Islet precursor cell (in vitro differentiated cells): ENCODE measurements at regions not wholly inside any gene's neighbourhood (a gene's known extent, or its start where the extent isn't known, plus 50 kb on each side); places are given as distances from the start of the nearest gene placed in this dataset.
"Not testable (repeated sequence)": the region's sequence is repeated elsewhere in the genome, so short reads cannot be mapped to it uniquely, and the experiment has no call there.

Experiments used
- DNase-seq: peaks from one replicate; pipeline ENCODE4 v3.0.0-alpha.2; 2018

DNA sequence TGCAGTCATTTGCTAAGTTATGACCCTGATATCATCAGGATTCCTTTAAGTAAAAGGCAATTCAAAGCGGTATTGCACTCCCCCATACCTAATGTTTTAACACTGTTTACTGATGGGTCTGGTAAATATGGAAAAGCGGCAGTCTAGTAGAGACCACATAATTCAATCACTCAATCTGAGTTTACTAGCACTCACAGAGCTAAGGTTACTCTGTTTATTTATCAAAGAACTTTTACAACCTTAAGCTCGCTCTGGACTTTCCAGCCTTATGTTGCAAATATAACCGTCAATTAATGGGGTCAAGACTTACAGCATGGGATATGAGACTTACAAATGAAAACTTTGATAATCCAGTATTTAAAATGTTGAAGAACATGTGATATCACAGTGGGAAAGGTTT is 124.5 kb upstream of the ZCCHC13 start:
- DNase-seq: no peak

DNA sequence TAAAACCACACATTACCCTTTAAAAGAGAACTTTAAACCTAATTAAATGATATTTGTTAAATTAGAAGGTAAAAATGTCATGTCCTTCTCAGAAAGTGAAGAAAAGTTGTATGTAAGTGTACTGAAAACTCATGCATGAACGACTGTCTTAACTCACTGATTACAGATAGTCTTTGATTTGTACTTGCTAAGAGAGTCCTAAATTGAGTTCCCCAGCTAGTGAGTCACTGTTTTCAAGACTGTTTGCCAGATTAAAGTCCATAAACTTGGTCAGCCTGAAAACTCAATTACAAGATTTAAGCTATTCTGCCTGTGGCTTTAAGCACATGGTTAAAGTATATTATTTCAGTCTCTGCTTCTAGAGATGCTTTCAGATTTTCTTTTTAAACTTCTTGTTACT is 124.9 kb upstream of the ZCCHC13 start:
- DNase-seq: no peak

GRCh38 chrX:74178536-74178935 is 125.4 kb upstream of the ZCCHC13 start:
- DNase-seq: peak; percentile 85

GRCh38 chrX:74171465-74171864 is 132.5 kb upstream of the ZCCHC13 start:
- no peak for DNase-seq

DNA sequence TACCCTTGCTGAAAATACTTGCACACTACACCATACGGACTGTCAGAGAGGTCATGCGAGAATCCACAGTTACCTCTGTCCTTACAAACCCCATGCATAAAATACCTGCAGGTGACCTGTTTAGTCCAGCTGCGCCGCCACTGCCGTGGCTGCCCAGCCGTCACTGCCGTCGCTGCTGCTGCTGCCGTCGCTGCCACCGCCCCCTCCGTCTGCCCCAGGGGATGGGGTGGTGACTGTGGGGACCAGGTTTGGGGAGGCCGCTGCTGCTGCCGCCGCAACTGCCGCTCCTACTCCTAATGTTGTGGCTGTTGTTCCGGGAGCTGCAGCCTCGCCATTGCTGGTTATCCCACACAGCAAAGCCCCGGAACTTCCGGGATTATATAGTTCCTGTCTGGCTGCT is 141.8 kb upstream of the ZCCHC13 start:
- DNase-seq: no peak

GRCh38 chrX:74160816-74161215 is 143.2 kb upstream of the ZCCHC13 start:
- DNase-seq: no peak

GRCh38 chrX:74160358-74160757 is 143.6 kb upstream of the ZCCHC13 start:
- DNase-seq: no peak

DNA sequence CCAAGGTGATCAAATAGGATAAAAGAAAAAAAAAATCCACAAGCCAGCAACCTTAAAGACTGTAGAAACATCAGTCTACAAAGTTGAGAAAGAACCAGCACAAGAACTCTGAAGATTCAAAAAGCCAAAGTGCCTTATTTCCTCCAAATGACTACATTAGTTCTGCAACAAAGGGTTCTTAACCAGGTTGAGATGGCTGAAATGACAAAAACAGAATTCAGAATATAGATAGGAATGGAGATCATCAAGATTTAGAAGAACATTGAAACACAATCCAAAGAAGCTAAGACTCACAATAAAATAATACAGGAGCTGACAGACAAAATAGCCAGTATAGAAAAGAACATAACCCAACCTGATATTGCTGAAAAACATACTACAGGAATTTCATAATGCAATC is 156.5 kb upstream of the ZCCHC13 start:
- no peak for DNase-seq

GRCh38 chrX:74138943-74139342 is 165.0 kb upstream of the ZCCHC13 start:
- no peak for DNase-seq

GRCh38 chrX:74133156-74133796 is 170.7 kb upstream of the ZCCHC13 start:
- no peak for DNase-seq

DNA sequence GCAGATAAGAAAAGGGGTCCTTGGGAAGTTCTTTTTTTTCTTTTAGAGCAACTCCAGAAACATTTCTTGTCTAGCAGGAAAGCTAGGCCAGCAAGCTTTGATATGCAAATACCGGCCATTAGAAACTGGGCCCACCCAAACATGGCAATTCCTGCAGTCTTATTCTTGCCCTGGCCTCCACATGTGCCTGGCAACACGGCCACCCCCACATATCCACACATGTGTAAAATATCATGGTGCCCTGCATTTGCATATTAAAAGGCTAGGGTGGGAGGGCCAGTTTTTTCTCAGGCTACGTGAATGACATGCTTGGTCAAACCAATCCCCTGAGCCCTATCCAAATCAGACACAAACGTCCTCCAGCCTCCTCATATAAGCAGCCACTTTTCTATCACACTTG is 171.7 kb upstream of the ZCCHC13 start:
- no peak for DNase-seq

DNA sequence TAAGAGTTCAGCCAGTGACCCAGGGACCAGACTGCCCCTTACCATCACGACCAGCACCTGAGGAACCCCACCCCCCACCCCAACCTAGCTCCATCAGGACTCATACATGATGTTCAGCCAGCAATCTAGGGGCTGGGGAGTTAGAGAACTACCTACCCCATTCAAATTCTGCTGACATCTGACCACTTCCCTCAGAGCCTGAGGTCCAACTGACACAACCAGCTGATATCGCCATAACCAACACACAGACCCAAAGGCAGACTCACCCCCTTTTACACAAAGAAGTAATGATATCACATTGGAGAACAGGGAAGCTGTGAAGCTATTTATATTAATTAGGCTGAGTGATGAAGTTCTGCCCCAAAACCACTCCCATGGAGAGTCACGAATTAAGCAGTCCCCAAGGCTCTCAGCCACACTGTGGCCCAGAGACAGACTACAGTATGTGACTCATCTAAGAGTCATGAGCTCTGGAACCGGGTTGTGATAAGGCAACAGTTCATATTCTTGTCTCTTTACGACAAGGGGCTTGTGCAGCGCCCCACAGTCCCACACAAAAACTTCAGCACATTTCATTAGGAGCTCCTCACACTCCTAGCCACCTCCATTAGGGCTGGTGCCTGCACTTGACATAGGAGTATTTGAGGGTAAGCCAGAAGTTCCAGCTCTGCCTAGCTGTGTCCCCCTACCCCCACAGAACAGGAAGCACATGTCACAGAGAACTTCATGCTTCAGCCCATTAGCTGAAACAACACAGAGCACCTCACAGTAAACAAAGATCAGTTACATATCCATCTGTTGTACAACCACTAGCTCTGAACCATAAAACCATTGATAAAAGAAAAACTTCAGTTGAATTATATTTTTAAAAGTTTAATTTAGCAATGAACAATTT is 184.7 kb upstream of the ZCCHC13 start:
- DNase-seq: peak; percentile 80

DNA sequence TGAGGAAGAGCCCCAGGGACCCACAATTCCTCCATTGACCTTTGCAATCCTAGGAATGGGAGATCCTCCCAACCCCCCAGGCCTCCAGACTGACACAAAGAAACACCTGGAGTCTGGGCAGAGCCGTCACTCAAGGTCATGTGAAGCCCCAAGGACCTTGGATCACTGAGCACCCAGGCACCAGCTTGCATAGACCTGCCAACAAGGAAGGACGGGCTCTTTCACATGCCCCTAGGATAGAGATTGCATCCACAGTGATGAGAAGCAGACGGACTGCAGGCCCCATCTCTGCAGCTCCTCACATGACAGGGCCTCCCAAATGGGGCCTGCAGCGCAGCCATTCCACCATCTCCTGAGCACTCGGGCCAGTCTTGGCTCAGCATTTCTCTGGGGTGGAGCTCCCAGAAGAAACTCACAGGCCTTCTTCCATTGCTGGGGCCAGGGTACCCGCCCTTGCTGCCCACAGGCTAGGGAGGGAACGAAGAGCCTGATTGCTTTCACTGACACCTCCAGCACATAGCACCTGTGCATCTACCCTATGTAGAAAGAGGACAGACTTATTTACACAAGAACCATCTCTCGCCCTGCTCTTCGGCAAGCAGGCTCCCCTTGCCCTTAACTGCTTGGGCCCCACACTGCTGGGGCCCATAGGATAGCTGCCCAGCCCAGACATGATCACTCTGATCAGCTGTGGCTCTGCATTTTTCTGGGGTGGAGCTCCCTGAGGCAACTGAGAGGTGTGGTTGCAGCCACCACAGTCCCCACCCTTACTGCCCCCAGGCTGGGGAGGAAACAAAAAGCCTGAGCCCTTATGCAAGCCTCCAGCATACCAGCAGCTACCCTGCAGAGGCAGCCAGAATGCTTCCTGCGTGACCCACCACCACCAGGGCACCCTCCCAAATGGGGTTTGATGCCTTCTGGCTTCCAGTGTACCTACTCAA is 185.7 kb upstream of the ZCCHC13 start:
- peak; percentile 75 for DNase-seq

- no peak for DNase-seq
Measured at GRCh38 chrX:74111245-74111644, 192.7 kb upstream of the ZCCHC13 start.

GRCh38 chrX:74107666-74108065 is 196.3 kb upstream of the ZCCHC13 start:
- no peak for DNase-seq

- no peak for DNase-seq
Measured at GRCh38 chrX:74104356-74105015, 199.5 kb upstream of the ZCCHC13 start.

- not testable (repeated sequence) for DNase-seq
Measured at GRCh38 chrX:74098407-74098806, 205.6 kb upstream of the ZCCHC13 start.

DNA sequence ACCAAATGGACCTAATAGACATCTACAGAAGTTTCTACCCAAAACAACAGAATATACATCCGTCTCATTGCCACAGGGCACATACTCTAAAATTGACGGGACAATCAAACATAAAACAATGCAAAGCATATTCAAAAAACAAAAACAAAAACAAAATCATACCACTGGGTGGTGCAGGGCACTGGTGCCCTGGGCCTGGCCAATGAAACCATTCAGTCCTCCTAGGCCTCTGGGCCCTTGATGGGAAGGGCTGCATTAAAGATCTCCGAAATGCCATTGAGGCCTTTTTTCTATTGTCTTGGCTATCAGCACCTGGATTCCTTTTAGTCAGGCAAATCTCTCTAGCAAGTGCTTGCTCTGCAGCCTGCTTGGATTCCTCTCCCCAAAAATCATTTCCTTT is 213.9 kb upstream of the ZCCHC13 start:
- no peak for DNase-seq

GRCh38 chrX:74085642-74086236 is 218.2 kb upstream of the ZCCHC13 start:
- no peak for DNase-seq

DNA sequence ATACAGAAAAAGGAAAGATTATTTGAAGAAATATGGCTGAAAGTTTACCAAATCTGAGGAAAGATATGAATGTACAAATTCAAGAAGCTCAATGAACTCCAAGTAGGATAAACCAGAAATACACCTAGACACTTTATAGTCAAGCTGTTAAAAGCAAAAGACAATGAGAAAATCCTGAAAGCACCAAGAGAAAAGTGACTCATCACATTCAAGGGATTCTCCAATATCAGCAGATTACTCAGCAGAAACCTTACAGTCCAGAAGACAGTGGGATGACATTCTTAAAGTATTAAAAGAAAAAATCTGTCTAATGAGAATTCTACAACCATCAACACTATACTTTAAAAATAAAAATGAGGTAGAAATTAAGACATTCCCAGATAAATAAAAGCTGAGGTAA is 223.8 kb upstream of the ZCCHC13 start:
- DNase-seq: no peak

DNA sequence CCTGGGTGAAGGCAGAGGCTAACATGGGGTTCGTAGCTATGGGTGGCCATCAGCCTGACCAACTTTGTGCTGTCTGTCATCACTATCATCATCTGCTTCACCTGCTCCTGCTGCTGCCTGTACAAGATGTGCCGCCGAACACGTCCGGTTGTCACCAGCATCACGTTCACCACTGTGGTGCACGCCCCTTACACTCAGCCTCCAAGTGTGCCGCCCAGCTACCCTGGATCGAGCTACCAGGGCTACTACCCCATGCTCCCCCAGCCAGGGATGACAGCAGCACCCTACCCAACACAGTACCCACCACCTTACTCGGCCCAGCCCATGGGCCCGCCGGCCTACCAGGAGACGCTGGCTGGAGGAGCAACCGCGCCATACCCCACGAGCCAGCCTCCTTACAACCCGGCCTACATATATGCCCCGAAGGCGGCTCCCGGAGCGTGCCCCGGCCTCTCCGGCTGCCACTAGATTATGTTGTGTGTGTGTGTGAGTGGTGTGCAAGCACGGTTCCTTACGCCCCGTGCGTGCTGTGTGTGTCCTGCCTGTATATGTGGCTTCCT is 213.4 kb upstream of the XIST start:
- DNase-seq: no peak
